SU-DHL-6 (cell line): ENCODE measurements at regions not wholly inside any gene's neighbourhood (a gene's known extent, or its start where the extent isn't known, plus 50 kb on each side); places are given as distances from the start of the nearest gene placed in this dataset.

Experiments used
- H2AFZ ChIP-seq: fragments of 200-600 bp; sonication (generic); 2 replicates; pipeline ENCODE4 v1.6.1; 2014; ENCODE audit warnings: low read depth, mild to moderate bottlenecking, moderate library complexity, mixed read lengths, antibody characterized with exemption, low read length; ENCODE audit not compliant: severe bottlenecking
- H3F3A ChIP-seq: fragments of 200-600 bp; shearing (Covaris generic); 2 replicates; pipeline ENCODE4 v1.6.0; 2016; ENCODE audit warnings: antibody characterized with exemption, mild to moderate bottlenecking; ENCODE audit not compliant: insufficient read depth
- H3K27ac ChIP-seq: fragments of 200-600 bp; sonication (generic); 2 replicates; pipeline ENCODE4 v1.5.1; 2016; ENCODE audit warnings: low read depth, mild to moderate bottlenecking, low read length, moderate library complexity, mixed read lengths
- H3K27me3 ChIP-seq: fragments of 200-600 bp; sonication (generic), shearing (Covaris generic); 2 replicates; pipeline ENCODE4 v1.6.0; 2014; ENCODE audit warnings: mild to moderate bottlenecking, low read length
- H3K36me3 ChIP-seq: fragments of 200-600 bp; sonication (generic); 2 replicates; pipeline ENCODE4 v1.6.1; 2014; ENCODE audit warnings: mild to moderate bottlenecking, low read length, mixed read lengths
- H3K4me2 ChIP-seq: fragments of 300-600, 200-600 bp; shearing (Covaris generic), sonication (generic); 2 replicates; pipeline ENCODE4 v1.6.0; 2014; ENCODE audit warnings: low read length, low read depth, mild to moderate bottlenecking; ENCODE audit not compliant: poor library complexity, severe bottlenecking
- H3K4me3 ChIP-seq: fragments of 200-600 bp; sonication (generic); 2 replicates; pipeline ENCODE4 v1.5.1; 2014; ENCODE audit warnings: antibody characterized with exemption, low read length, mild to moderate bottlenecking, mixed read lengths; ENCODE audit not compliant: insufficient read depth, poor library complexity, severe bottlenecking
- H3K79me2 ChIP-seq: fragments of 200-600 bp; sonication (generic); 2 replicates; pipeline ENCODE4 v1.6.1; 2014; ENCODE audit warnings: mild to moderate bottlenecking, low read length, moderate library complexity; ENCODE audit not compliant: insufficient read depth
- H3K9ac ChIP-seq: fragments of 200-600 bp; sonication (generic); 2 replicates; pipeline ENCODE4 v1.7.0; 2014; ENCODE audit warnings: mild to moderate bottlenecking, low read length
- H3K9me2 ChIP-seq: fragments of 200-600 bp; sonication (generic); replicated peaks from 2 replicates; pipeline ENCODE4 v1.6.1; 2014; ENCODE audit warnings: low read length; ENCODE audit not compliant: insufficient read depth
- H3K9me3 ChIP-seq: fragments of 200-600 bp; sonication (generic); 2 replicates; pipeline ENCODE4 v1.6.1; 2014; ENCODE audit warnings: low read length, mixed read lengths; ENCODE audit not compliant: insufficient read depth
- H4K20me1 ChIP-seq: fragments of 200-600 bp; sonication (generic); 2 replicates; pipeline ENCODE4 v1.6.1; 2014; ENCODE audit warnings: low read depth, mild to moderate bottlenecking, antibody characterized with exemption, low read length, moderate library complexity, mixed read lengths
- EZH2phosphoT487 ChIP-seq: fragments of 200-600 bp; sonication (generic), shearing (Covaris generic); conservative IDR thresholded peaks from 2 replicates; pipeline ENCODE4 v1.6.1; 2018; ENCODE audit warnings: mild to moderate bottlenecking, antibody characterized with exemption, low read length, moderate library complexity, mixed read lengths
- TF ChIP-seq, protein P1 (sequence below): fragments of 200-600 bp; sonication (generic); IDR thresholded peaks from one replicate; pipeline ENCODE4 v1.5.1; 2017; ENCODE audit warnings: antibody characterized with exemption, mild to moderate bottlenecking, low read length, moderate library complexity; ENCODE audit not compliant: insufficient read depth, poor library complexity, severe bottlenecking

DNA sequence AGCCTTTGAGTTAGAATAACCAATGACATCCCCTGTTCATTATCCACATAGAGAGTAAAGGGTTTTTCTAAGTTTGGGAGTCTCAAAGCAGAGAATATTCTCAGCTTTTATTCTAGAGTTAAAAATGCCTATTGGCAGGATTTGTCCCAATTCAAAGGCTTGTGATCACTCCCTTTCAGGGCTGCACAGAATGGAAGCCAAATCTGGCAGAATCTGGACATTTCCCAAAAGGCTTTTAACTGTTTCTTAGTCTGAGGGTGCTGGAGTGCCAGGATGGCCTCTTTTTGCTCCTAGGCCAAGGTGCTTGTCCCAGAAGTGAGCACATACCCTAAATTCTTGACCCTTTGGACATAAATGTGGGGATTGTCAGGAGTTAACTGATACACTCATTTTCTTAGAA is 556.6 kb downstream of the DOK5 start:
- Histone ChIP-seq H3K9me2 (no peaks in the 10 kb centered on the region), H3K4me3 (no peak overlapping the region), H3F3A (no peaks in the 10 kb centered on the region), H3K27ac (no peak overlapping the region), H3K79me2 (no peaks in the 10 kb centered on the region), H3K9ac (no peak overlapping the region), H3K4me2 (no peak overlapping the region), H3K27me3 (no peaks in the 10 kb centered on the region), H3K9me3 (no peaks in the 10 kb centered on the region), H3K36me3 (no peaks in the 10 kb centered on the region), H4K20me1 (no peaks in the 10 kb centered on the region), H2AFZ (no peak overlapping the region)
- TF ChIP-seq, protein P1, sequence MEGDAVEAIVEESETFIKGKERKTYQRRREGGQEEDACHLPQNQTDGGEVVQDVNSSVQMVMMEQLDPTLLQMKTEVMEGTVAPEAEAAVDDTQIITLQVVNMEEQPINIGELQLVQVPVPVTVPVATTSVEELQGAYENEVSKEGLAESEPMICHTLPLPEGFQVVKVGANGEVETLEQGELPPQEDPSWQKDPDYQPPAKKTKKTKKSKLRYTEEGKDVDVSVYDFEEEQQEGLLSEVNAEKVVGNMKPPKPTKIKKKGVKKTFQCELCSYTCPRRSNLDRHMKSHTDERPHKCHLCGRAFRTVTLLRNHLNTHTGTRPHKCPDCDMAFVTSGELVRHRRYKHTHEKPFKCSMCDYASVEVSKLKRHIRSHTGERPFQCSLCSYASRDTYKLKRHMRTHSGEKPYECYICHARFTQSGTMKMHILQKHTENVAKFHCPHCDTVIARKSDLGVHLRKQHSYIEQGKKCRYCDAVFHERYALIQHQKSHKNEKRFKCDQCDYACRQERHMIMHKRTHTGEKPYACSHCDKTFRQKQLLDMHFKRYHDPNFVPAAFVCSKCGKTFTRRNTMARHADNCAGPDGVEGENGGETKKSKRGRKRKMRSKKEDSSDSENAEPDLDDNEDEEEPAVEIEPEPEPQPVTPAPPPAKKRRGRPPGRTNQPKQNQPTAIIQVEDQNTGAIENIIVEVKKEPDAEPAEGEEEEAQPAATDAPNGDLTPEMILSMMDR = no peak
- no peak for TF ChIP-seq EZH2phosphoT487

DNA sequence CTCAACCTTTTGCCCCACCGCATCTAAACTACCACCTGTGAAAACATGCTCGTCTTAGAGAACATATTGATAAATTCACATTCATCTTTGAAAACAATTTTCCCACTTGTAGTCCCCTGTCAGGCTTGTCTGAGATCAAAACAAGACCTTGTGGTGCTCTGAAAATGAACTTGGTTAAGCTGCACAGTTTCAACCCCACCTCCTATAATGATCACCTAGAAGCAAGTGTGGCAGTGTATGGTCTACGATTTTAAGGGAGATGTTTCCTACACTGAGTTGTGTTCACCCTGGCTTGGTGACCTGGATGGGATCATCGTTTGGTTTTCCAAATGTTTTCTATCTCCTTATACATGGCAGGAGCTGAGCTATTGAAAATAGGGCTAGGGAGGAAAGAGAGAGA is 539.4 kb downstream of the DOK5 start:
- Histone ChIP-seq H3K4me3 (no peak overlapping the region), H3F3A (no peaks in the 10 kb centered on the region), H3K36me3 (no peaks in the 10 kb centered on the region), H3K9ac (no peak overlapping the region), H3K27ac (no peak overlapping the region), H2AFZ (no peak overlapping the region), H3K9me2 (no peaks in the 10 kb centered on the region), H4K20me1 (no peaks in the 10 kb centered on the region), H3K27me3 (no peaks in the 10 kb centered on the region), H3K79me2 (no peaks in the 10 kb centered on the region), H3K9me3 (no peaks in the 10 kb centered on the region), H3K4me2 (no peak overlapping the region)
- TF ChIP-seq EZH2phosphoT487 = no peak
- TF ChIP-seq, protein P1 = no peak

DNA sequence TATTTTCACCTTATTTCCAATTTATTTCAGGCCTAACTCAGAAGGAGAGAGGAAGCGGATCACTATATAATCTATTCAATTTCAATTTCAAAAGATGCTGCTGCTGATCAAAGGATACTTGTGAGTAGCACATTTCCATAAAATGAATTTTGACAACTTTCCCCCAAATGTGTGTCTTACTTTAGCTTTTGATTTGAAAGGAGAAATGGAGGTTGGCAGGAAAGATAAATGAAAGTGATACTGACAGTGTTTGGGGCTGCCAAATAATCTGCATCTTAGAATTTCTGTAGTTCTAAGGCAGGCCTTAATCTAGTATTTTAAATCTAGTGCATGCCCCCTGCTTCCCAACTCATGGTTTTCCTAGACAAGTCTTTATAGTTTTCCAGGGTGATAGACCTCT is 535.4 kb downstream of the DOK5 start:
- no peaks in the 10 kb centered on the region for H3F3A ChIP-seq
- H2AFZ ChIP-seq = no peak overlapping the region
- H3K27ac ChIP-seq = no peak overlapping the region
- H3K4me3 ChIP-seq = no peak overlapping the region
- H3K27me3 ChIP-seq = no peaks in the 10 kb centered on the region; the same call in 1 of the 2 replicates
- H3K9me2 ChIP-seq = no peaks in the 10 kb centered on the region
- no peak overlapping the region for H3K4me2 ChIP-seq
- no peak overlapping the region for H3K9ac ChIP-seq
- H3K79me2 ChIP-seq = no peaks in the 10 kb centered on the region
- no peaks in the 10 kb centered on the region for H3K36me3 ChIP-seq
- no peaks in the 10 kb centered on the region for H4K20me1 ChIP-seq
- no peaks in the 10 kb centered on the region for H3K9me3 ChIP-seq
- TF ChIP-seq, protein P1 = no peak
- no peak for TF ChIP-seq EZH2phosphoT487

DNA sequence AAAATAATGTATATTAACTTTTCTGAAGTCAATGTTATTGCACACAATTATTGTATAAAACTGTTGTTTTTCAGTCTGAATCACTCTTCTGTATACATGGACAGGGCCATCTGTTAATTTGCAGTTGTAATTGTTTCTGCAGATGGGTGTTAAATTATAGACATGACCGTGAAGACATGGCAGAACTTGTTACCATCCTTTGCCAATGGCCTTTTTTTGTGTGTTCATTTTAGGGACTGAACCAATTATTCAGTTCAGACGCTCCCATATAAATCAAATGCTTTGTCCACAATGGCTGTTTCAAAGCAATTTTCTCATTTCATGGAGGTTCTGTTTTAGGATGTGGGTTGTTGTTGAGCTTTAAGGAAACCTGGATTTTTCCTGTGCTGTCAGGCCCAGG is 533.7 kb downstream of the DOK5 start:
- TF ChIP-seq, protein P1 = no peak
- TF ChIP-seq EZH2phosphoT487 = no peak
- Histone ChIP-seq H3K9me2 (no peaks in the 10 kb centered on the region), H4K20me1 (no peaks in the 10 kb centered on the region), H3K79me2 (no peaks in the 10 kb centered on the region), H3K27ac (no peak overlapping the region), H3K4me3 (no peak overlapping the region), H3F3A (no peaks in the 10 kb centered on the region), H3K4me2 (no peak overlapping the region), H3K9ac (no peak overlapping the region), H2AFZ (no peak overlapping the region), H3K36me3 (no peaks in the 10 kb centered on the region), H3K27me3 (no peaks in the 10 kb centered on the region; the same call in 1 of the 2 replicates), H3K9me3 (no peaks in the 10 kb centered on the region)
